ENCODE measurements at regions not wholly inside any gene's neighbourhood (a gene's known extent, or its start where the extent isn't known, plus 50 kb on each side); places are given as distances from the start of the nearest gene placed in this dataset.

GRCh38 chr4:62429297-62429696 is 1229.2 kb downstream of the ADGRL3 start:
- H4K20me1 ChIP-seq (replicated peaks; ENCODE audit: insufficient read depth), result no peaks in the 10 kb centered on the region
- TF ChIP-seq NANOG (IDR thresholded peaks at IDR 0.05; ENCODE audit: borderline replicate concordance) (no peak), ZNF462 (CRISPR knock-in tag; IDR thresholded peaks at IDR 0.05) (no peak), ZNF114 (CRISPR knock-in tag; IDR thresholded peaks at IDR 0.05) (no peak)
- no peak for DNase-seq (ENCODE audit: low spot score)
- Mint-ChIP-seq H3K27me3 (ENCODE audit: insufficient read depth, low read depth, poor library complexity) (no peaks in the 10 kb centered on the region), H3K36me3 (ENCODE audit: low read depth) (peaks cover 7% of the 10 kb centered on the region; the same call in 2 of the 3 replicates), H3K4me1 (peaks cover 6% of the 10 kb centered on the region), H3K27ac (no peak overlapping the region), H3K4me3 (no peak overlapping the region), H3K9me3 (peaks cover 10% of the 10 kb centered on the region)
- no peak overlapping the region for H3K4me3 ChIP-seq
- H2AFZ ChIP-seq, result no peak overlapping the region
- no peaks in the 10 kb centered on the region for H3K4me1 ChIP-seq (ENCODE audit: insufficient read depth)
- no peaks in the 10 kb centered on the region for H3K79me2 ChIP-seq (replicated peaks; ENCODE audit: insufficient read depth)
- H3F3A ChIP-seq (replicated peaks; ENCODE audit: low read depth), result no peaks in the 10 kb centered on the region
- no peak overlapping the region for H3K27ac ChIP-seq (ENCODE audit: low read depth)
- no peak overlapping the region for H3K4me2 ChIP-seq
- no peak for ATAC-seq
- H3K27me3 ChIP-seq (ENCODE audit: insufficient read depth), result no peaks in the 10 kb centered on the region
- no peaks in the 10 kb centered on the region for H3K9me2 ChIP-seq (ENCODE audit: insufficient read depth)
- no peaks in the 10 kb centered on the region for H3K36me3 ChIP-seq (ENCODE audit: insufficient read depth)

GRCh38 chr4:62415256-62415655 is 1215.1 kb downstream of the ADGRL3 start:
- no peak overlapping the region for H2AFZ ChIP-seq
- no peaks in the 10 kb centered on the region for H3F3A ChIP-seq (replicated peaks; ENCODE audit: low read depth)
- H3K79me2 ChIP-seq (replicated peaks; ENCODE audit: insufficient read depth), result no peaks in the 10 kb centered on the region
- ATAC-seq (no peak), DNase-seq (ENCODE audit: low spot score) (no peak)
- H3K9me3 Mint-ChIP-seq, result no peaks in the 10 kb centered on the region
- H3K9me2 ChIP-seq (ENCODE audit: insufficient read depth), result 0 out of 2 replicates have a peak, but pooled peaks cover 8% of the 10 kb centered on the region
- H3K27ac ChIP-seq (ENCODE audit: low read depth), result no peak overlapping the region
- no peaks in the 10 kb centered on the region for H3K4me1 ChIP-seq (ENCODE audit: insufficient read depth)
- H3K27ac Mint-ChIP-seq, result no peak overlapping the region
- H3K4me3 ChIP-seq, result no peak overlapping the region
- H3K36me3 Mint-ChIP-seq (ENCODE audit: low read depth), result no peaks in the 10 kb centered on the region
- H3K4me3 Mint-ChIP-seq, result no peak overlapping the region
- peaks cover 2% of the 10 kb centered on the region for H3K27me3 Mint-ChIP-seq (ENCODE audit: insufficient read depth, low read depth, poor library complexity)
- H3K4me1 Mint-ChIP-seq, result no peaks in the 10 kb centered on the region
- no peaks in the 10 kb centered on the region for H4K20me1 ChIP-seq (replicated peaks; ENCODE audit: insufficient read depth)
- H3K4me2 ChIP-seq, result no peak overlapping the region
- H3K36me3 ChIP-seq (ENCODE audit: insufficient read depth), result no peaks in the 10 kb centered on the region
- no peaks in the 10 kb centered on the region for H3K27me3 ChIP-seq (ENCODE audit: insufficient read depth)
- TF ChIP-seq POLR2AphosphoS5 (IDR thresholded peaks at IDR 0.05; ENCODE audit: low read depth) (no peak), STAT1 (IDR thresholded peaks at IDR 0.05; ENCODE audit: unreplicated experiment) (no peak), ETS1 (IDR thresholded peaks at IDR 0.05) (no peak), CREB1 (CRISPR knock-in tag; IDR thresholded peaks at IDR 0.05; ENCODE audit: low read depth) (no peak), REST (IDR thresholded peaks at IDR 0.05; ENCODE audit: unreplicated experiment) (no peak)
